GF-D8 (cell line): ENCODE measurements at regions not wholly inside any gene's neighbourhood (a gene's known extent, or its start where the extent isn't known, plus 50 kb on each side); places are given as distances from the start of the nearest gene placed in this dataset.
"Not testable (repeated sequence)": the region's sequence is repeated elsewhere in the genome, so short reads cannot be mapped to it uniquely, and the experiment has no call there.

Source experiments
- DNase-seq: peaks from one replicate; lab custom pipeline; 2025; lab: John Stamatoyannopoulos, UW

GRCh38 chr13:48843630-48844380 is 131.9 kb upstream of the FNDC3A start:
- DNase-seq, result no peak

DNA sequence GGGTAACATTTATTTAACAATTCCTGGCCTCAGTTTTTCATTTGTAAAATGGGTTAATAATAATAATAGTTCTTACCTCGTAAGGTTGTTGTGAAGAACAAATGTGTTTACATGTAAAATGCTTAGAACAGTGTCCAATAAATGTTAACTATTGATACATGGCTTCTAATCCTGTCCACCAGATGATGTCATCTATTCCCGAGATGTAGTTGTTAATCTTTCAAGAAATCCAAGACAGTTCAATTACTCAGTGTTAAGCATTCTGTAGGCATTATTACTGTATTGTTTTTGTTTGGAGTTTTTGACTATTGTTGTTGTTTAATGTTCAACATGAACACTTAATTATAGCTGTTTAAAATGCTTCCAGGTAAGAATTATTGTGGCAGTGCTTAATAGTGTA is 131.0 kb upstream of the FNDC3A start:
- no peak for DNase-seq

- DNase-seq, result no peak
Observed at GRCh38 chr13:48849515-48849914, 126.2 kb upstream of the FNDC3A start.

DNA sequence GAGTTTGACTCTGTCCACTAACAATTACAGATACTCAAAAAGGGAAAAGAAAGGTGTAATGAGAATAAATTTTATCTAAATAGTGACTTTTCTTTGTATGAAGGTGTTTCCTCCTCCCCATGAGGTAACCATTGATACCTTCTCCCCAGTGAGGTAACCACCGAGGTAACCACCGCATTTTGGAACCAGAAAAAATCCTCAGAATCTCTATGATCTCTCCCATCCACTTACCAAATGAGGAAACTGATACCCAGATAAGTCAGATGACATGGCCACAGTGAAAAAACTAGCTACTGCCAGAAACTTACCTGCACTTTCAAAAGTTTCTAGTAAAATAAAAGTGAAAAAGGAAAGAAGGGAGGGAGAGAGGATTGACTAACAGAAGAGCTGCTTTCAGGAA is 124.0 kb upstream of the FNDC3A start:
- DNase-seq, result no peak

DNA sequence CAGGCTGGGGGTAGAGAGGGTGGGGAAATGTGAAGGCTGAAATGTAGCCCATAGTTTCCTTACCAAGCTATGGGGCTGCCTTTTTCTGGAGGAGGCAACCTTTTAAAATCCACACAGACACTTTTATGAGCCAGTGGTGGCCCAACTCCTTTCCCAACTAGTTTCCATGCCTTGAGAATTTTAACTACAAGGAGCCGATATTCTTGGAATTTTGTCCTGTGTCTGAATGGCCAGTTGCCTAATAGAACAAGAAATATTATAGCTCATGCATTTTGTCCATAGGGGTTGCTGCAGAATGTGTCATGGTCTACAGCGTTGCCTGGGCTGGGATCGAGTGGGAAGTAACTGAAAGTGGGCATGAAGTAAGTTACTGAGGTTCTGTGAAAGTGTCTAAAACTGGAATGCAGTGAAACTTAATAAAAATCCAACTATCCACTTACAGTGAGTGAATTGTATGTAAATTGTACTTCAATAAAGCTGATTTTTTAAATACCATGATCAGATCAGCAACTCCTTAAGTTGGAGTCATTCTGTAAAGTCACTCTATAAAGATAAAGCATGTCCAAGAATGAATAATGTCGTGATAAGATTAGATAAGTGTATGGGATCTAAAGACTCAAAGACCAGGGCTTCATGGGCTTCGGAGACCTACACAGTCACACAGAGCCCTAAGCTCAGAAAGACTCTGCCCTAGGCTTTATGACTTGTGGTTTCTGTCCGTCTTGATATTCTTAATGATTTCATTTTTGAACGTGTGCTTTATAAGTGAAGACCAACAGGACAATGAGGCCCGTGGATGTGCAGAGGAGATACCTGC is 122.6 kb upstream of the FNDC3A start:
- DNase-seq, result no peak

GRCh38 chr13:48853728-48854102 is 122.0 kb upstream of the FNDC3A start:
- DNase-seq, result peak; percentile 70

- no peak for DNase-seq
Observed at GRCh38 chr13:48857576-48857975, 118.1 kb upstream of the FNDC3A start.

DNA sequence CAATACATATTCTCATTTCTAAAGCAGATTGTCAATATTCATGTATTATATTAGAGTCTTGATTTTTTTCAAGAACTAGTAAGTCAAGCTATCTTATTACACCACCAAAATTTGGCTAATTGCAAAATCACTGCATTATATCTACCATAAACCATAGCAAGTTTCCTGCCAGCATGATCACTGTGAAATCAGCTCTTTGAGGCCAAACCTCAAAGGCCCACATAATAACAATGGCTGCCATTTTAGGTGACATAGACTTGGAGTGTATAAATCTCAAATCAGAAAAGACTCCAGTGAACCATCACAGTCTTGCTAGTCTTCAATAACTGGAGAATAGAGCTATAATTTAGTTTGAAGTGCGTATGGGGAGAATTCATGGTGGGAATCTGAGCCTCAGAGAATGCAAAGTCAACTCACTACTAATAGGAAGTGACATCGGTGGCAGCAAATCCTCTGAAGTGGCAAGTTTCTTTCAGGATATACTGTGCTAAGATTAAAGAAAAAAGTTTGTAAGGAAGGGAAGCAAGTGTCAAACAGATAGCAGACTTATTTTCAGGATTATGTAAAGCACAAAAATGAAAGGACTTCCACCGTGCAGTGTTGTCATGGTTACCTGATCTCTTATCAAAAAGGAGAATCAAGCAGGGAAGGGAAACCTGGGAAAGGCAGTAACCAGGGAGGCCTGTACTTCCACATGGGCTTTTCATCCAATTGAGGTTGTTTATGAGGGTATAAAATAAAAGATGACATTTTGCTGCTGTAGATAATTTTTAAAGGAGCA is 117.4 kb upstream of the FNDC3A start:
- DNase-seq, result peak; percentile 43

GRCh38 chr13:48859272-48860105 is 116.2 kb upstream of the FNDC3A start:
- peak; percentile 88 for DNase-seq

GRCh38 chr13:48860364-48860763 is 115.3 kb upstream of the FNDC3A start:
- no peak for DNase-seq

DNA sequence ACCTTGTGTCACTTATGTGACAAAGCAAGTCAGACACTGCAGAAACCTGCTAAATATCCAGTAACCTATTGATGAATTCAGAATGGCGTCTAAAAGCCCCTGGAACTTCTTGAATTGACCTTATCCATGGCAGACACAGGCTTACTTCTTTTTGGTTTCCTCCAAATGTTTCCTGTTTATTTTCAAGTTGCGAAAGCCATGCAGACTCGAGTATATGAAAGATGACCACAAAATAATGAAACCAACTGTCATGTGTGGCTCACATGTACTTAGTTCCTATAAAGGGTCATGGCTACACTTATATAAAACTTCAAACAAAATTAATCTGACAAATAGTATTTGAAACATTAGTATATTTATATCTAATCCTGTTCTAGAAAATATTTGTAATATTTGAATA is 113.1 kb upstream of the FNDC3A start:
- peak; percentile 98 for DNase-seq

- DNase-seq, result no peak
Observed at GRCh38 chr13:48864100-48864499, 111.6 kb upstream of the FNDC3A start.

DNA sequence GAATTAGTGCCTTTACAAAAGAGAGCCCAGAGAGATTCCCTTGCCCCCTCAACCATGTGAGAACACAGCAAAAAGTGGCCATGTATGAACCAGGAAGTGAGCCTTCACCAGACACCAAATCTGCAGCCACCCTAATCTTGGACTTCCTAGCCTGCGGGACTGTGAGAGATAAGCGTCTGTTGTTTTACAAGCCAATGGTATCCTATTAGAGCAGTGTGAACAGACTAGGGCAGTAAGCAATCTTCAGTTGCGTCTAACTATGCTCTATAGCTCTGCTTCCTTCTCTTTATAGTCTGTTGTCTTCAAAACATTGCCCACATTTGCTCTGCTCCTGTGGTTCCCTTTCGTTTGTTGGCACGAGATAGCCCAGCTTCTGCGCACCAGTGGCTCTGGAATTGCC is 109.5 kb upstream of the FNDC3A start:
- peak; percentile 88 for DNase-seq

DNA sequence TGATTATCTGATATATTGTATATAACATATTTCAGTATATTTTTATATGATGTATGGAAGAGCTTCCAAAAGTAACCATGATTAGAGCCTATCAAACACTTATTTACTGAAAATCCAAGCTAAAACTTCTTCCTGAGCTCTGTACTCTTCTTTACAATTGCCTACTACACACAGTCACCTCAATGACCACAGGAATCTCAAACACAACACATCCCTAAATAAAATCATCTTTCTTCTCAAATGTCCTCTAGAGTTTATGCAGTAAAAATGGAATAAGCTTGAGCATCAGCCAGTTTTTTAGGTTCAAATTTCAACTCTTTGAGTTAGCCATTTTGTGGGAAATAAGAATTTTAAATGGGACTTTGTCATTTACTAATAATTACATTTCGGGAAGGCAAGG is 102.6 kb upstream of the FNDC3A start:
- no peak for DNase-seq

DNA sequence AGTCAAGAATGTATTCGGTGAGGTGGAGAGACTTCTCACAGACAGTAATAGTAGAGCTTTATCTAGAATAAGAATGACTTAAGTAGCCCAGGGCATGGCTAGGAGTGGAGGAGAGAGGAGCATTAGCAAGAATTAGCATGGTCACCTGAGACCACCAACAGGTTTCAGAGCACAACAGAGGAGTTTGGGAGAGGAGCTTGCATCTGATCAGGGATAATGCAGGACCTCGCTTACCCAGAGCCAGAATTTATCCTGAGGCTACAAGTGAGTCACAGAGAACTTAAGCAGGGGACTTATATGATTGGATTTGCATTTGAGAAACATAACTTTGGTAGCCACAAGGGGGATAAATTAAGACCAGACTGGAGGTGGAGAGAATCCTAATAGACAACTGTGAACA is 102.1 kb upstream of the FNDC3A start:
- no peak for DNase-seq

DNA sequence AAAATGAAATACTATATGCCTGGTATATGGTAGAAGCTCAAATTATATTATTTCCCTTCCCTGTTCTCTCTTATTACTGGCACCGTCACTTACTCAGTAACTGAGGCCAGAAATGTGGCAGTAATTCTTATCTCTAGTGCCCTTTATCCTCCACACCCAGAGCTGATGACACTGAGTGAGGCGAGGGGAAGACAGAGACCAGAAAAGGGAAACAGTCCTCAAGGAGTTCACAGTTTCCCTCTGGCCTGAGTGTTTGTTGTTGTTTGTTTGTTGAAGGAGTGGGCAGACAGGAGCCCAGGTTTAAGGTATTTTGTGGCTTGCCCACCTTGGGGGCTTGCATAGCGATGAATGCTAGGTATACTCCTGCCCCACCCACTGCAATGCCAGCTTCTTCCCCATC is 101.5 kb upstream of the FNDC3A start:
- DNase-seq, result no peak

GRCh38 chr13:48875047-48875446 is 100.7 kb upstream of the FNDC3A start:
- no peak for DNase-seq

GRCh38 chr13:48876289-48876688 is 99.4 kb upstream of the FNDC3A start:
- DNase-seq, result no peak

GRCh38 chr13:48879432-48879831 is 96.3 kb upstream of the FNDC3A start:
- DNase-seq, result no peak

- no peak for DNase-seq
Observed at GRCh38 chr13:48879854-48880253, 95.9 kb upstream of the FNDC3A start.

DNA sequence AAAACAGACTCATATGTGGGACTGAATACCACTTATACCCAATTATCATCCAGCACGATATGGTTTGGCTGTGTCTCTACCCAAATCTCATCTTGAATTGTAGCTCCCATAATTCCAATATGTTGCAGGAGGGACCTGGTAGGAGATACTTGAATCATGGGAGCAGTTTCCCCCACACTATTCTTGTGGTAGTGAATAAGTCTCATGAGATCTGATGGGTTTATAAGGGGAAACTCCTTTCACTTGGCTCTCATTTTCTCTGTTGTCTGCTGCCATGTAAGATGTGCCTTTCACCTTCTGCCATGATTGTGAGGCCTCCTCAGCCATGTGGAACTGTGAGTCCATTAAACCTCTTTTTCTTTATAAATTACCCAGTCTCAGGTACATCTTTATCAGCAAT is 91.9 kb upstream of the FNDC3A start:
- DNase-seq, result not testable (repeated sequence)

- no peak for DNase-seq
Observed at GRCh38 chr13:48885027-48885395, 90.7 kb upstream of the FNDC3A start.
